ENCODE measurements at regions not wholly inside any gene's neighbourhood (a gene's known extent, or its start where the extent isn't known, plus 50 kb on each side); places are given as distances from the start of the nearest gene placed in this dataset.

DNA sequence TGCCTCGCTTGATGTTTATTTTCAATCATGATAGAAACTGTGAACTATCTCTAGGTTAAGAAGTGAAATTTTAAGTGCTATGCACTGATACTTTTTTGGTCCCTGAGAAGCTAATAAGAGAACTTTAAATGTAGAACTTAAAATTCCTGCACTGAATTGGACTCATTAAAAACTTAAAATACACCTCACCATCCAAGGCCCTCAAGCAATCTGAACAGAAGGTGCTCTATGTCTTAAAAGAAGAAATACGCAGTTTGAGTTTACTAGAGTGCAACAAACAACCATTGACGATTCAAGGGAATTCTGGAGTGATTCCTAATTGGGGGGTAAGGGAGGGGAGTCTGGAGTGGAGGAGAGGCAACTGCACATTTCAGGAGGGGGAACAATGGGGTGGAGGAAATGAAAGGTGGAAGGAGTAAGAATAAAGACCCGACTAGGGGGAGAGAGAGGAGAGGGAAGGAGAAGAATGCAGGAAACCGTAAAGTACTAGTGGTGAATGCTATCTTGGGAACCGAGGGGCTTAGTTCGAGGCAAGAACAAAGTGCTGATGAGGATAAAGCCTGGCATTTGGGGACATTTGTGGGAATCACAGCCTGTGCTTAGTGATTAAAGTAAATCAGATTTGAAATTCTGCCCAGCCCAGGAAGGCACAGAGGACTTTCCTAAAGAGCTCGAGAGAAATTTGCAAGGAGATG, 389.7 kb downstream of the AACS start:
- in situ Hi-C loops (cut with MboI; ENCODE audit: low sequenced_read_pairs, unreplicated experiment): no loop called here
- TF ChIP-seq, protein P1, sequence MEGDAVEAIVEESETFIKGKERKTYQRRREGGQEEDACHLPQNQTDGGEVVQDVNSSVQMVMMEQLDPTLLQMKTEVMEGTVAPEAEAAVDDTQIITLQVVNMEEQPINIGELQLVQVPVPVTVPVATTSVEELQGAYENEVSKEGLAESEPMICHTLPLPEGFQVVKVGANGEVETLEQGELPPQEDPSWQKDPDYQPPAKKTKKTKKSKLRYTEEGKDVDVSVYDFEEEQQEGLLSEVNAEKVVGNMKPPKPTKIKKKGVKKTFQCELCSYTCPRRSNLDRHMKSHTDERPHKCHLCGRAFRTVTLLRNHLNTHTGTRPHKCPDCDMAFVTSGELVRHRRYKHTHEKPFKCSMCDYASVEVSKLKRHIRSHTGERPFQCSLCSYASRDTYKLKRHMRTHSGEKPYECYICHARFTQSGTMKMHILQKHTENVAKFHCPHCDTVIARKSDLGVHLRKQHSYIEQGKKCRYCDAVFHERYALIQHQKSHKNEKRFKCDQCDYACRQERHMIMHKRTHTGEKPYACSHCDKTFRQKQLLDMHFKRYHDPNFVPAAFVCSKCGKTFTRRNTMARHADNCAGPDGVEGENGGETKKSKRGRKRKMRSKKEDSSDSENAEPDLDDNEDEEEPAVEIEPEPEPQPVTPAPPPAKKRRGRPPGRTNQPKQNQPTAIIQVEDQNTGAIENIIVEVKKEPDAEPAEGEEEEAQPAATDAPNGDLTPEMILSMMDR (IDR thresholded peaks at IDR 0.05; ENCODE audit: borderline replicate concordance, control extremely low read depth, extremely low read depth, insufficient read depth, missing control alignments): no peak
- DNase-seq (ENCODE audit: low spot score): no peak

DNA sequence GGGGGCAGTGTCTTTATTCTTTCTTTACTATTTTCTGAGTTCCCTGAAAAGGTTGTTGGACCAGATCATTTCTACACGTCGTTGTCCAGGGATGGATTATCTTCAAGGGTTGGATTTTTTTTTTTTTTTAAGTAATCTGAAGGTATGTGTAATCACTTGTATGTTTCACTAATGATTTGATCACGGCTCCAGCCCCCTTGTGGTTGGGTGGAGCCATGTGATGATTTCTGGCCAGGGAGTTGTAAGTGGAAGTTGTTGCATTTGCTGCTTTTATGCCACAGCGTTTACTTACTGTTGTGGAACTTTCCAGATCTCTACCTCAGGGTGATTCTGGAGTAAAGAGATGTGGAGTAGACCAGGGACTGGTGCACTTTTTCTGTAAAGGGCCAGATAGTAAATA, 390.3 kb downstream of the AACS start:
- TF ChIP-seq, protein P1 (IDR thresholded peaks at IDR 0.05; ENCODE audit: borderline replicate concordance, control extremely low read depth, extremely low read depth, insufficient read depth, missing control alignments): no peak
- in situ Hi-C loops (cut with MboI; ENCODE audit: low sequenced_read_pairs, unreplicated experiment): no loop called here
- no peak for DNase-seq (ENCODE audit: low spot score)

DNA sequence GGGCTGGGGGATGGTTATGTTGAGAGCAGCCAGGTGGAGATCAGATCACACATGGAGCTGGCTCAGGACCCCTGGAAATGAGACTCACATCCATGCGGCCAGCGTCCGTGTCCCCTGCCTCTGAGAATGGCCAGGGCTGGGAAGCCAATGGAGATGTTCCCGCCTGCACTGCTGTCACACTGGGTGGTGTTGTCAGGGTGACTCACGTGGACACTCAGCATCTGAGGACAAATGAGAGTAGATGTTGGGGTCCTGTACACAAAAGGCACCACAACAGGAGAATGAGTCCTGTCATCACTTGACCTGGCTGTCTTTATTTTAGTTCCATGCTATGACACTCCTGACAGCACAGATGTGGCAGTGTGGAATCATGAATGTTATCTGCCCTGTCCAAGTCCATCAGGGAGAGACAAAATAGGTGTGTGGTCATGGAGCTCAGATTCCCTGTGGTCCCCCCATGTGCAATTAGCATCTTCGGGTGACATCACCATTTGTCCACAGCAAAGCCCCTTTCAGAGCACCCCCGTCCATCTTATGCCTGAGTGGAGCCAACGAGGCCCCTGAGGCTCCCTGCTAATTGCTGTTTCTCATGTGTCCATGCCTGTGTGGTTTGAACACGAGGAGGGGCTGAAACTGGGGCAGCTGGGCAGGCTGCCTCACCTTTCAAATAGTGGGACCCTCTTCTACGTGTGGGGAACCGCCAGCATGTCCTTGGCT, 393.5 kb downstream of the AACS start:
- no peak for DNase-seq (ENCODE audit: low spot score)
- TF ChIP-seq, protein P1 (IDR thresholded peaks at IDR 0.05; ENCODE audit: borderline replicate concordance, control extremely low read depth, extremely low read depth, insufficient read depth, missing control alignments): no peak
- in situ Hi-C loops (cut with MboI; ENCODE audit: low sequenced_read_pairs, unreplicated experiment): no loop called here

DNA sequence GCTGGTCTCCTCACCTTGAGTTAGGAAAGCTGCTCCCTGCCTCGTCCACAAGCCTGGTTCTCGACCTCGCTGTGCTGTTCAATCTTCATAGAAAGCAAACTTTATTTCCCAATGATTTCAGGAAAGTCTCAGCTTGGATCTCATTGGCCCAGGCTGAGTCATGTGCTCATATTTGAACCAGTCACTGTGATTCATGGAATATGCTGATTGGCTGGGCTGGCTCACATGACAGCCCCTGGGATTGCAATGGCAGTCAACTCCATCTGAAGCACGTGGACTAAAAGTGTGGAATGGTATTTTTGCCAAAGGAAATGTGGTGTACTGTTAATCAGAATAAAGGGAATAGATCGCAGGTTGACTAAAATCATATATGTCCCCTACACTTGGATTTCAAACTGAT, 396.6 kb downstream of the AACS start:
- TF ChIP-seq, protein P1 (IDR thresholded peaks at IDR 0.05; ENCODE audit: borderline replicate concordance, control extremely low read depth, extremely low read depth, insufficient read depth, missing control alignments): no peak
- no peak for DNase-seq (ENCODE audit: low spot score)
- in situ Hi-C loops (cut with MboI; ENCODE audit: low sequenced_read_pairs, unreplicated experiment): no loop called here

DNA sequence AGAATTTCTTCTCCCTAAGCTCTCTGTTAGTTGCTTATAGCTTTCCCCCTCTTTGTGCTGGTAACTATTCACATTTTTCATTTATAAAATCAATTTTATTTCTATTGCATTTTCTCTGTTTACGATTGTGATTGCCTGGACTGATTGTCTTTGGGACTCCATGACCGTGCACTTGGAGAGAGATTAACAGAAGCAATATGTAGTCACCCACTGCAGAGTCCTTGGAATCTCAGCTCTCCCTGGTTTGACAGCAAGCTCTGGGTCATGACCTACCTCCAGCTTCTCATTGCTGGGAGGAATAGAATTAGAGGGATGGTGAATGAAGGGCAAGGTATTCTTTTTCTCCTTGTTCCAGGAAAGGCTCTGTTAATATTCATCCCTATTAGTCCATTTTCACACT, 398.2 kb downstream of the AACS start:
- in situ Hi-C loops (cut with MboI; ENCODE audit: low sequenced_read_pairs, unreplicated experiment): no loop called here
- TF ChIP-seq, protein P1 (IDR thresholded peaks at IDR 0.05; ENCODE audit: borderline replicate concordance, control extremely low read depth, extremely low read depth, insufficient read depth, missing control alignments): no peak
- no peak for DNase-seq (ENCODE audit: low spot score)

DNA sequence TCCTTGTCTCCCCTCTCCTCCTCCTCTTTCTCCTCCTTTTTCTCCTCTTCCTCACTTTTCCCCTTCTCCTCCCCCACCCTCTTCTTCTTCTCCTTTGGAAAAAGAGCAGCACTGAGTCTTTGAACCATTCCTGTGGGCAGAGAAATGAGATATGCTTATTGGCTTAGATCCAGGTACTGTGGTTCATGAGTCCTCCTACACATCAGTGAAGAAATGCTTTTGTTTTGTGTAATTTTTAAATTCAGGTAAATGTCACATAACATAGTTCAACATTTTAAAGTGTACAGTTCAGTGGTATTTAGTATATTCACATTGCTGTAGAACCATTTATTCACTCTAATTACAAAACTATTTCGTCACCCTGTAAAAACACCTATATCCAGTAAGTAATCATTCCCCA, 402.1 kb downstream of the AACS start:
- no peak for DNase-seq (ENCODE audit: low spot score)
- TF ChIP-seq, protein P1 (IDR thresholded peaks at IDR 0.05; ENCODE audit: borderline replicate concordance, control extremely low read depth, extremely low read depth, insufficient read depth, missing control alignments): no peak
- in situ Hi-C loops (cut with MboI; ENCODE audit: low sequenced_read_pairs, unreplicated experiment): no loop called here

All from GM13976 (cell line).